Right atrium auricular region (tissue), 2 donors: ENCODE measurements at regions not wholly inside any gene's neighbourhood (a gene's known extent, or its start where the extent isn't known, plus 50 kb on each side); places are given as distances from the start of the nearest gene placed in this dataset.

Source experiments
- DNase-seq: peaks from one replicate; pipeline ENCODE4 v3.0.0-alpha.2; 2019; ENCODE audit warnings: low spot score
- H3K27ac ChIP-seq, 2 donors: fragments of 200-600 bp; sonication (generic); 1 replicate in 1 of 2; 2 replicates in 1 of 2; pipeline ENCODE4 v1.5.1; 2016 to 2019
- H3K27me3 ChIP-seq, 2 donors: fragments of 200-600 bp; sonication (generic); one replicate each; pipeline versions ENCODE4 v1.5.1 to v1.6.0; 2017 to 2019
- H3K36me3 ChIP-seq: fragments of 200-600 bp; sonication (generic); one replicate; pipeline ENCODE4 v1.5.1; 2016
- H3K4me1 ChIP-seq, 2 donors: fragments of 200-600 bp; sonication (generic); one replicate each; pipeline versions ENCODE4 v1.5.1 to v1.6.0; 2017 to 2019
- H3K4me3 ChIP-seq, 2 donors: fragments of 200-600 bp; sonication (generic); 1 replicate in 1 of 2; 2 replicates in 1 of 2; pipeline ENCODE4 v1.5.1; 2017 to 2019; ENCODE audit warnings: mild to moderate bottlenecking in 1 of 2, moderate library complexity in 1 of 2
- H3K9me3 ChIP-seq, 2 donors: fragments of 200-600 bp; sonication (generic); one replicate each; pipeline ENCODE4 v1.5.1; 2019
- CTCF ChIP-seq, 2 donors: fragments of 200-600 bp; sonication (generic); IDR thresholded peaks; one replicate each; pipeline ENCODE4 v1.5.1; 2019; ENCODE audit warnings: antibody characterized with exemption in 2 of 2

GRCh38 chr5:159385536-159385935 is 55.2 kb upstream of the IL12B start:
- Histone ChIP-seq H3K9me3 (peaks cover 0 to 45% of the 10 kb centered on the region in 2 donors), H3K27ac (no peak overlapping the region), H3K4me1 (no peaks in the 10 kb centered on the region), H3K36me3 (no peaks in the 10 kb centered on the region), H3K27me3 (no peaks in the 10 kb centered on the region), H3K4me3 (no peak overlapping the region)
- no peak for DNase-seq
- no peak for TF ChIP-seq CTCF (IDR thresholded peaks at IDR 0.05)

- Histone ChIP-seq H3K9me3 (peaks cover 0 to 45% of the 10 kb centered on the region in 2 donors), H3K4me3 (no peak overlapping the region)
Measured at GRCh38 chr5:159386028-159386711, 55.9 kb upstream of the IL12B start.

GRCh38 chr5:159392871-159393270 is 62.6 kb upstream of the IL12B start:
- H3K27me3 ChIP-seq = no peaks in the 10 kb centered on the region
- H3K27ac ChIP-seq = no peak overlapping the region
- no peak for TF ChIP-seq CTCF (IDR thresholded peaks at IDR 0.05)
- H3K9me3 ChIP-seq = peaks cover 0 to 12% of the 10 kb centered on the region in 2 donors
- no peak overlapping the region for H3K4me3 ChIP-seq
- H3K36me3 ChIP-seq = no peaks in the 10 kb centered on the region
- no peaks in the 10 kb centered on the region for H3K4me1 ChIP-seq
- no peak for DNase-seq

More at GRCh38 chr5:159386028-159386711, 55.9 kb upstream of the IL12B start:
- no peaks in the 10 kb centered on the region for H3K27me3 ChIP-seq
- no peak for DNase-seq
- H3K36me3 ChIP-seq = no peaks in the 10 kb centered on the region
- H3K4me1 ChIP-seq = no peaks in the 10 kb centered on the region
- no peak for TF ChIP-seq CTCF (IDR thresholded peaks at IDR 0.05)
- no peak overlapping the region for H3K27ac ChIP-seq

GRCh38 chr5:159393854-159394274 is 63.6 kb upstream of the IL12B start:
- no peak for DNase-seq
- no peaks in the 10 kb centered on the region for H3K36me3 ChIP-seq
- no peak overlapping the region for H3K27ac ChIP-seq
- no peaks in the 10 kb centered on the region for H3K27me3 ChIP-seq
- H3K4me1 ChIP-seq = no peaks in the 10 kb centered on the region
- TF ChIP-seq CTCF (IDR thresholded peaks at IDR 0.05) = no peak
- peaks cover 0 to 5% of the 10 kb centered on the region in 2 donors for H3K9me3 ChIP-seq
- H3K4me3 ChIP-seq = no peak overlapping the region

GRCh38 chr5:159395202-159395601 is 64.9 kb upstream of the IL12B start:
- Histone ChIP-seq H3K9me3 (no peaks in the 10 kb centered on the region), H3K27ac (no peak overlapping the region), H3K27me3 (no peaks in the 10 kb centered on the region), H3K36me3 (no peaks in the 10 kb centered on the region), H3K4me1 (no peaks in the 10 kb centered on the region), H3K4me3 (no peak overlapping the region)
- no peak for TF ChIP-seq CTCF (IDR thresholded peaks at IDR 0.05)
- DNase-seq = no peak

- DNase-seq = no peak
- no peaks in the 10 kb centered on the region for H3K36me3 ChIP-seq
- H3K27ac ChIP-seq = no peak overlapping the region
- H3K4me1 ChIP-seq = no peaks in the 10 kb centered on the region
- no peaks in the 10 kb centered on the region for H3K9me3 ChIP-seq
- no peak for TF ChIP-seq CTCF (IDR thresholded peaks at IDR 0.05)
- no peak overlapping the region for H3K4me3 ChIP-seq
- H3K27me3 ChIP-seq = no peaks in the 10 kb centered on the region
Measured at GRCh38 chr5:159398936-159399335, 68.6 kb upstream of the IL12B start.
